ENCODE measurements at regions not wholly inside any gene's neighbourhood (a gene's known extent, or its start where the extent isn't known, plus 50 kb on each side); places are given as distances from the start of the nearest gene placed in this dataset.
A peak's percentile ranks its signal among the peaks of the same experiment; 100 is the strongest.

- Mint-ChIP-seq H3K36me3 (ENCODE audit: low read depth) (no peaks in the 10 kb centered on the region), H3K27me3 (ENCODE audit: low read depth) (no peaks in the 10 kb centered on the region), H3K4me3 (no peak overlapping the region), H3K4me1 (no peaks in the 10 kb centered on the region), H3K9me3 (peaks cover 6% of the 10 kb centered on the region), H3K27ac (ENCODE audit: unreplicated experiment) (no peak overlapping the region)
- TF ChIP-seq CTCF (conservative IDR thresholded peaks at IDR 0.05): no peak
- DNase-seq (ENCODE audit: low read depth, low spot score): no peak
These were observed 452.9 kb downstream of the LMO4 start for GRCh38 chr1:87781554-87781953.

GRCh38 chr1:87783315-87783714, 454.6 kb downstream of the LMO4 start:
- no peaks in the 10 kb centered on the region for H3K36me3 Mint-ChIP-seq (ENCODE audit: low read depth)
- no peak for DNase-seq (ENCODE audit: low read depth, low spot score)
- peaks cover 6% of the 10 kb centered on the region for H3K9me3 Mint-ChIP-seq
- no peaks in the 10 kb centered on the region for H3K4me1 Mint-ChIP-seq
- peak overlapping the region; percentile 20 for H3K27ac Mint-ChIP-seq (ENCODE audit: unreplicated experiment)
- no peaks in the 10 kb centered on the region for H3K27me3 Mint-ChIP-seq (ENCODE audit: low read depth)
- no peak overlapping the region for H3K4me3 Mint-ChIP-seq
- no peak for TF ChIP-seq CTCF (conservative IDR thresholded peaks at IDR 0.05)

GRCh38 chr1:87785386-87785785, 456.7 kb downstream of the LMO4 start:
- peaks cover 3% of the 10 kb centered on the region for H3K9me3 Mint-ChIP-seq
- TF ChIP-seq CTCF (conservative IDR thresholded peaks at IDR 0.05): no peak
- H3K27ac Mint-ChIP-seq (ENCODE audit: unreplicated experiment): no peak overlapping the region
- H3K36me3 Mint-ChIP-seq (ENCODE audit: low read depth): no peaks in the 10 kb centered on the region
- no peak overlapping the region for H3K4me3 Mint-ChIP-seq
- DNase-seq (ENCODE audit: low read depth, low spot score): no peak
- no peaks in the 10 kb centered on the region for H3K27me3 Mint-ChIP-seq (ENCODE audit: low read depth)
- H3K4me1 Mint-ChIP-seq: no peaks in the 10 kb centered on the region

GRCh38 chr1:87786229-87786628, 457.5 kb downstream of the LMO4 start:
- H3K9me3 Mint-ChIP-seq: peaks cover 3% of the 10 kb centered on the region
- no peaks in the 10 kb centered on the region for H3K27me3 Mint-ChIP-seq (ENCODE audit: low read depth)
- H3K27ac Mint-ChIP-seq (ENCODE audit: unreplicated experiment): no peak overlapping the region
- no peak overlapping the region for H3K4me3 Mint-ChIP-seq
- no peak for DNase-seq (ENCODE audit: low read depth, low spot score)
- TF ChIP-seq CTCF (conservative IDR thresholded peaks at IDR 0.05): no peak
- no peaks in the 10 kb centered on the region for H3K36me3 Mint-ChIP-seq (ENCODE audit: low read depth)
- H3K4me1 Mint-ChIP-seq: no peaks in the 10 kb centered on the region

- no peak overlapping the region for H3K4me3 Mint-ChIP-seq
- H3K27ac Mint-ChIP-seq (ENCODE audit: unreplicated experiment): no peak overlapping the region
- no peaks in the 10 kb centered on the region for H3K27me3 Mint-ChIP-seq (ENCODE audit: low read depth)
- H3K4me1 Mint-ChIP-seq: no peaks in the 10 kb centered on the region
- TF ChIP-seq CTCF (conservative IDR thresholded peaks at IDR 0.05): no peak
- DNase-seq (ENCODE audit: low read depth, low spot score): no peak
- peaks cover 3% of the 10 kb centered on the region for H3K9me3 Mint-ChIP-seq
- H3K36me3 Mint-ChIP-seq (ENCODE audit: low read depth): no peaks in the 10 kb centered on the region
These were observed 458.3 kb downstream of the LMO4 start for GRCh38 chr1:87786861-87787545.
